ENCODE measurements at regions not wholly inside any gene's neighbourhood (a gene's known extent, or its start where the extent isn't known, plus 50 kb on each side); places are given as distances from the start of the nearest gene placed in this dataset.

DNA sequence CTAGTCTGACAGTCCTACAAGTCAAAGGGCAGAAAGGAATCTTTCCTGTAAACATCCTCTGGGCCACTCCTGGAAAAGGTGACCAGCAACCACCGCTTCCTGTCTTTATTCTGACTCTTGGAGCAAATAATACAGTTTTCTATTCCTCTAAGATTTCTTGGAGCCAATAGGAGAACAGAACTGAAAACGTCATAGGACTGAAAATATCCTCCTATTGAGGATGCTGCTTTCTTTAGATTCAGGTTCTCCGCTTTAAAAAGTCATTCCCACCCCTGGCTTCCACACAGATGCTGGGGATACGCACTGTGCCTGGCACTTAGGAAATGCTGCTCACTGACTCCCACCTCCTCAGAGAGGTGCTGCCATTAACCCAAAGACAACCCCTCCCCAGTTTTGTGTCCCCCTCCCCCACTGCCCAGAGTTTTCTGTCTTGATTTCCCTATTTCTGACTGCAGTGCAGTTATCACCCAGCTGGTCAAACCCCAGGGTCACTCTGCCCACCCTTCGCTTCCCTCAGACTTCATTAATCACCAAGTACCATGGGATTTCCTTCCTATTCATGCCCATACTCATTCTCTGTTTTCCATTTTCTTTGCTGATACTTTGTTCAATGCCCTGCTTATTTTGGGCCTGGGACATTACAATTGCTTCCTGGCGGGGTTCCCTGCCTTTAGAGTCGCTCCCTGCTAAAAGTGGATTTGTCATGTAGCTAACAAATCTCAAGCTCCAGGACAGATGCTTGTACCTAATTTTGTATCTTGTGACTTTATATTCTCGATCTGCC is 82.1 kb upstream of the ARHGAP29 start:
- Mint-ChIP-seq H3K36me3 (no peaks in the 10 kb centered on the region), H3K27me3 (peaks cover 7% of the 10 kb centered on the region), H3K4me3 (no peak overlapping the region), H3K27ac (no peak overlapping the region), H3K4me1 (no peaks in the 10 kb centered on the region), H3K9me3 (no peaks in the 10 kb centered on the region)
- CTCF ChIA-PET, result no interaction called here
- DNase-seq, result no peak

DNA sequence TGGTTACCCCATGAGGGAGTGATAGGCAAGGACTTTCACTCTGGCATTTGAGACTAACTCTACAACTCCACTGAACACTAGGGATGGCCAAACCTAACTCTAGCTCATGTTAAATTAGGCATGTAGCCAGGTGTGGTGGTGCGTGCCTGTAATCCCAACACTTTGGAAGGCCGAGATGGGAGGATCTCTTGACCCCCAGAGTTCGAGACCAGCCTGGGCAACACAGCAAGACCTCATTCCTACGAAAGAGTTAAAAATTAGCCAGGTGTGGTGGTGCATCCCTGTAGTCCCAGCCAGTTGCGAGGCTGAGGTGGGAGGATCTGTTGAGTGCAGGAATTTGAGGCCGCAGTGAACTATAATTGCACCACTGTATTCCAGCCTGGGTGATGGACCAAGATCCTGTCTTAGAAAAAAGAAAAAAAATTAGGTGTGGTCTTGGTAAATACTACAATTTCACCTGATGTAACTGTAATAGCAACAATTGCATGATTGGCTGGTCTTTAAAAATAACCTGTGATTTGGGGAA is 81.2 kb upstream of the ARHGAP29 start:
- Mint-ChIP-seq H3K27me3 (peaks cover 7% of the 10 kb centered on the region), H3K36me3 (no peaks in the 10 kb centered on the region), H3K27ac (no peak overlapping the region), H3K4me3 (no peak overlapping the region), H3K4me1 (no peaks in the 10 kb centered on the region), H3K9me3 (no peaks in the 10 kb centered on the region)
- CTCF ChIA-PET, result no interaction called here
- DNase-seq, result no peak

DNA sequence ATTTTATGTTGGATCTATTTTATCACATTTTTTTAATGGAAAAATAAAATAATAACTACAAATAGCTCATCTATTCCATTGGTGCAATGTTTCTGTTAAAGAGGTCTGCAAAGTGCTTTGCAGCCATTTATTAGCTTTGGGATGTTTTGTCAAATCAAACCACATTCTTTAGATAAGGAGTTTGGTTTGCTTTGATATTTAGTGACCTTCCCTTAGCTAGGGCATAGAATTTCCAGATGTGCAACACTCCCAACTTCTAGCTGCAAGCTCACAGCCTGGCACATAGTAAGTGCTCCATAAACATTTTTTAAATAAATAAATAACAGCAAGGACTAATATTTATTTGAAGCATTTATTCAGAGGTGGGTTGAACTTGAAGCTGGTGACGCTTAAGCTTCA is 80.4 kb upstream of the ARHGAP29 start:
- Mint-ChIP-seq H3K9me3 (no peaks in the 10 kb centered on the region), H3K36me3 (no peaks in the 10 kb centered on the region), H3K4me3 (no peak overlapping the region), H3K27ac (no peak overlapping the region), H3K27me3 (peaks cover 4% of the 10 kb centered on the region), H3K4me1 (no peaks in the 10 kb centered on the region)
- CTCF ChIA-PET, result no interaction called here
- DNase-seq, result no peak

DNA sequence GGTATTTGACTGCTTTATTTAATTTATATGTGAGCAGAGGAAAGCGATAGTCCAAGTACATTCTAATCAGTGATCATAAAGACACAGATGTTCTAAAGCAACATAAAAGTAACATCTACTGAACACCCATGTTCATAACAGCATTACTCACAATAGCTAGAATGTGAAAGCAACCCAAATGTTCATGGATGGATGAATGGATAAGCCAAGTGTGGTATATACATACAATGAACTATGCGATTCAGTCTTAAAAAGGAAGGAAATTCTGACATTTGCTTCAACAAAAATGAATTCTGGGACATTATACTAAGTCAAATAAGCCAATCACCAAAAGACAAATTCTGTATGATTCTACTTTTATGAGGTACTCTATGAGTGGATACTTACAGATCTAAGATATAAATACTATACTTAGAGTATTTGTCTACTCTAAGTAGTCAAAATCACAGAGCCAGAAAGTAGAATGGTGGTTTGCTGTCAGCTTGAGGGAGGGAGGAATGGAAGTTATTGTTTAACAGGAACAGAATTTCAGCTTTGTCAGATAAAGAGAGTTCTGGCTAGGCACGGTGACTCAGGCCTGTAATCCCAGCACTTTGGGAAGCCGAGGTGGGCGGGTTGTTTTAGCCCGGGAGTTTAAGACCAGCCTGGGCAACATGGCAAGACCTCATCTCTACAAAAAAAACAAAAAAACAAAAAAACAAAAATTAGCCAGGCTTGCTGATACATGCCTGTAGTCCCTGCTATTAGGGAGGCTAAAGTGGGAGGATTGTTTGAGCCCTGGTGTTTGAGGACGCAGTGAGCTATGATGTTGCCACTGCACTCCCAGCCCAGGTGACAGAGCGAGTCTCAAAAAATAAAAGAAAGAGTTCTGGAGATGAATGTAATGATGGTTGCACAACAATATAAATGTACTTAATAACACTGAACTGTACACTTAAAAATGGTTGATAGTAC is 79.7 kb upstream of the ARHGAP29 start:
- DNase-seq, result no peak
- H3K9me3 Mint-ChIP-seq, result no peaks in the 10 kb centered on the region
- H3K4me1 Mint-ChIP-seq, result no peaks in the 10 kb centered on the region

DNA sequence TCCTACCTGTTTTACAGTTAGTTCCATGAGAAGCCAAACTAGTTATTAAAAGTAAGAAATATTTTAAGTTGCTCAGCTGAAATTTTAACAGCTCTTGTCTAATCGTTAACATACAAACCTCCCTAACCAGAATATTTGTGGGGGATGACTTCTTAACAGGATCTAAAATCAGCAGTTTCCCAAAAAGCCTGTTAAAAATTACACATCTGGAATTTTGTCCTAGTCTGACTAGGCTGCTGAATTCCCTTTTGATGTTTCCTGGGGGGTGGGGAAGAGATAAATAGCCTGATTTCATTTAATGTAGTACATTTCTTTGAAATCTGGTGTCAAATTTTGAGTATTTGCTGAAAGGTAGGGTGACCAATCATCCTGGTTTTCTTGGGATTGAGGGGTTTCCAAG is 78.8 kb upstream of the ARHGAP29 start:
- H3K9me3 Mint-ChIP-seq, result no peaks in the 10 kb centered on the region
- H3K4me1 Mint-ChIP-seq, result no peaks in the 10 kb centered on the region
- H3K27ac Mint-ChIP-seq, result no peak overlapping the region
- H3K36me3 Mint-ChIP-seq, result no peaks in the 10 kb centered on the region
- CTCF ChIA-PET, result no interaction called here
- no peaks in the 10 kb centered on the region for H3K27me3 Mint-ChIP-seq
- DNase-seq, result no peak
- H3K4me3 Mint-ChIP-seq, result no peak overlapping the region

More for the DNA sequence above, 79.7 kb upstream of the ARHGAP29 start:
- H3K4me3 Mint-ChIP-seq, result no peak overlapping the region
- no peak overlapping the region for H3K27ac Mint-ChIP-seq
- CTCF ChIA-PET, result no interaction called here
- H3K36me3 Mint-ChIP-seq, result no peaks in the 10 kb centered on the region
- no peaks in the 10 kb centered on the region for H3K27me3 Mint-ChIP-seq

DNA sequence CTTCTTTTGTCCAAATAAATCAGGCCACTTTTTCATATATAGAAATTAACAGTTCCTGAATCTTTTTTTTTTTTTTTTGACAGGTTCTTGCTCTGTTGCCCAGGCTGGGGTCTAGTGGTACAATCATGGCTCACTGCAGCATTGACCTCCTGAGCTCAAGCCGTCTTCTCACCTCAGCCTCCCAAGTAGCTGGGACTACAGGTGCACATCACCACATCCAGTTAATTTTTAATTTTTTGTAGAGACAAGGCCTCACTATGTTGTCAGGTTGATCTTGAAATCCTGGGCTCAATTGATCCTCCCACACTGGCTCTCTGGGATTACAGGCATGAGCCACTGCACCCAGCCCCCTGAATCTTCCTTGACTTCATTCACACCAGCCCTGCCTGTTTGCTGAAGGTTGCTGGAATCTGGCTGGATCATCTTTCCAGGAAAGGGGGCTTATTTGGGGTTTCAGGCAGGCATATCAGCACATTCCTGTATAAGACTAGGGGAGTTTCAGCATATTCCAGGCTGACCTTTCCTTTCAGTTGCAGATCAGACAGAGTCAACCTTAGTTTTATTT is 78.2 kb upstream of the ARHGAP29 start:
- DNase-seq, result no peak
- Mint-ChIP-seq H3K4me1 (no peaks in the 10 kb centered on the region), H3K27ac (no peak overlapping the region), H3K4me3 (no peak overlapping the region), H3K36me3 (no peaks in the 10 kb centered on the region), H3K9me3 (no peaks in the 10 kb centered on the region), H3K27me3 (no peaks in the 10 kb centered on the region)
- CTCF ChIA-PET, result no interaction called here

DNA sequence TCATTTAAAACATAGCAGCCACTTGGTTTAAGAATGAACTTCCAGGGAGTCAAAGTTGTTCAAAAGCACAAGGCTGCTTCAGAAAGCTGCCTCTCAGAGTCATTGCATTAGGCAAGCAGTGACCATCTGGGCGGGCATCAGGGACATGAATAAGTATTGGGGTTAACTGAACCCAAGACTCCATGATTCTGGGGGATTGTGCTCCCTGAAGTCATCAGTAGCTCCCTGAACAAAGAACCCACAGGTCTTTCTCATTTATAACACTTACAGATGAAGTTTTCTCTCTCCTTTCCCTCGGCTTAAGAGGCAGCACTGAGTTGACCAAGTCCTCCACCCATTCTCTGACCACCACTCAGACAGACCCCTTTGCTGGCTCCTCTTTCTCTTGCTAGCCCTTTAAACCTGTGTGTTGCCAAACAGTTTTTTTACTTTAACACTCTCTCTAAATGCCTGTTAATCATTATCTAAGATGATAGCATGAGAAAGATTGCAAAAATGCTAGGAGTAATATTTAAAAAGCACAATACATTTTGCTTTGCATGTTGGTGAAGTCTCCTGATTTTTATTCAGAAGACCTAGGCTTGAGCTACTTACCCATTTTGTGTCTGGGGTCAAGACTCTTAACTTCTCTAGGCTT is 77.0 kb upstream of the ARHGAP29 start:
- DNase-seq, result no peak
- Mint-ChIP-seq H3K9me3 (no peaks in the 10 kb centered on the region), H3K27me3 (no peaks in the 10 kb centered on the region)

DNA sequence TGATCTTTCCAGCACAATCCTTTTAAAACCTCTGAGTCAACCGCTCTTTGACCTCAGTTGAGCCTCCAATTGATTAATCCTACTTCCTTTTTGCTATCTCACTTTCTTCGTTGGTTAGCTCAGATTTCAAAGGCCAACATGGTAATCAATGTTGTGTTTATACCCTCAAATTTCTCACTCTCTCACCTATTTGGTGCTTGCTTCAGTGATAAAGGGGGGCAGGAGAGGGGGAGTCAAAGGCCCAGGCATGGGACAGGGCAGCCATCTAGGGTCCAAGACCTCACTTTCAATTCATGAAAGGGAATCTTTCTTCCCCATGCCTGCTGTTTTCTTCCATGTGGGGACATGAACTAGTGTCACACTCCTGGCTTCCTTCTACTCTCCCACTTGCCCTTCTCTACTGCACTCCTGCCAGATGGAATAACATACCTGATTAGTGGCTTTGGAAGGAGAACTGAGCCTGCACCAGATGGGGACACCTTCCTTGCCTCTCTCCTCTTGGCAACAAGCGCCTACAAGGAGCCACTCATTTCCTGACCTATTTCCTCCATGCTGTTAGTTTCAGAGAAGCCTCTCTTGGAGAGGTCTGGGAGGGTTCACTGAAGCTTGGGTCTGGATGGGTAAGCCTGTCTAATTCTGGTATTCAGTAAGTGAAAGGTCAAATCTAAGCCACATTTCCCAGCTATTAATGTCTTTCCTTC is 73.3 kb upstream of the ARHGAP29 start:
- no peaks in the 10 kb centered on the region for H3K36me3 Mint-ChIP-seq
- no peaks in the 10 kb centered on the region for H3K9me3 Mint-ChIP-seq
- no peak for DNase-seq
- CTCF ChIA-PET, result no interaction called here
- H3K4me3 Mint-ChIP-seq, result no peak overlapping the region
- no peak overlapping the region for H3K27ac Mint-ChIP-seq
- H3K4me1 Mint-ChIP-seq, result no peaks in the 10 kb centered on the region
- no peaks in the 10 kb centered on the region for H3K27me3 Mint-ChIP-seq

More for the DNA sequence above, 77.0 kb upstream of the ARHGAP29 start:
- CTCF ChIA-PET, result interaction anchor here (1.0 kb wide), 1 partner anchor 21 kb away, joined by 5 read pairs; no protein-coding TSS in a partner anchor
- Mint-ChIP-seq H3K4me3 (no peak overlapping the region), H3K4me1 (no peaks in the 10 kb centered on the region), H3K27ac (no peak overlapping the region), H3K36me3 (no peaks in the 10 kb centered on the region)

DNA sequence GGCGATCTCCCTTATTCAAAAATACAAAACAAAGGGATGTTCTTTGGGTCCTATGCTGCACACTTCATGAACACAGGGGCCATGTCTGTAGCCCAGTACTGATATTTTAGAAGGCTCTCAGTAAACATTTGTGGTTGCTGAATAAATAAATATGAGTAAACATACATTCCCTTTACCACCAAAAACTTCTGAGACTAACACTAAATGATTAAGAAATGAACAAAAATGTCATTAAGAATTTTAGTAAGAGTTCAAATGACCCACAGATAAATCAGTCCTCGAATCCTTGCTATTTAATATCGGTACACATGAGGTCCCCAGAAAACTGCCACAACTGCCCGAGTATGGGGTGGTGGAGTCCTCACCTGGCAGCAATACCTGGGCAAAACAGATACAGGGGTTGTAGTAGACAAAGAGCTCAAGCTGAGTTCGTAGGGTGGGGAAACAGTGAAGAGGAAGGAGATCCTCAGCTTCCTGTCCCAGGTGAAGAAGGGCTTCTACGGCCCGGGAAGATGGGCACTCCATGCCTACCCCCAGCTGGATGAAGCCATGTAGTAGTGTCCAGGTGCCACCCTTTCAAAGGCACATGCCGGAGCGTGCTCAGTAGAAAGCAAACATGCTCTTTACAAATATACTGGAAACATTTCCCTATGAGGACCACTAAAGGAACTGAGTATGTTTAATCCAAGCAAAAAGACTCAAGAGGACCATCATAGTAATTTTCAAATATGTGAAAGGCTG is 72.6 kb upstream of the ARHGAP29 start:
- no peak for DNase-seq
- H3K4me1 Mint-ChIP-seq, result no peaks in the 10 kb centered on the region
- H3K27ac Mint-ChIP-seq, result no peak overlapping the region
- H3K9me3 Mint-ChIP-seq, result no peaks in the 10 kb centered on the region
- H3K36me3 Mint-ChIP-seq, result no peaks in the 10 kb centered on the region
- no peaks in the 10 kb centered on the region for H3K27me3 Mint-ChIP-seq
- no peak overlapping the region for H3K4me3 Mint-ChIP-seq
- CTCF ChIA-PET, result interaction anchor here (0.6 kb wide), 1 partner anchor 26 kb away, joined by 3 read pairs; no protein-coding TSS in a partner anchor

DNA sequence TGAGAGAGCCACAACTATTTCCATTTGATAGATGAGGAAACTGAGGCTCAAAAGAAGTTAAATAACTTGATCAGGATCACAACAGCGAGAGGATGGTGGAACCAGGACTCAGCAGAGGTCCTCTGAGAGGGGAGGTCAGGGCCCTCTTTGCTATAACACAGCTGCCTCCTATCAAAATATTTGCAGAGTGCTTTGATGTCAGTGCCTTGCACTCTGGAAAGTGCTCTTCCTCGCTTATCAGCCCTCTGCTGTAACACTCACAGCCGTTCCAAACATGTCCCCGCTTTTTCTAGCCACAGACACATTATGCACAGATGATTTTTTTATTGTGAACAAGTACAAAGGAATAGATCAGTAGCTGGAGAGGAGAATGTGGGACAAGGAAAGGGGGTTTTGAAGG is 71.8 kb upstream of the ARHGAP29 start:
- Mint-ChIP-seq H3K27ac (no peak overlapping the region), H3K27me3 (peaks cover 1% of the 10 kb centered on the region), H3K9me3 (no peaks in the 10 kb centered on the region), H3K4me3 (no peak overlapping the region), H3K36me3 (no peaks in the 10 kb centered on the region), H3K4me1 (no peaks in the 10 kb centered on the region)
- CTCF ChIA-PET, result interaction anchor here (0.6 kb wide), 1 partner anchor 25 kb away, joined by 3 read pairs; no protein-coding TSS in a partner anchor
- no peak for DNase-seq

DNA sequence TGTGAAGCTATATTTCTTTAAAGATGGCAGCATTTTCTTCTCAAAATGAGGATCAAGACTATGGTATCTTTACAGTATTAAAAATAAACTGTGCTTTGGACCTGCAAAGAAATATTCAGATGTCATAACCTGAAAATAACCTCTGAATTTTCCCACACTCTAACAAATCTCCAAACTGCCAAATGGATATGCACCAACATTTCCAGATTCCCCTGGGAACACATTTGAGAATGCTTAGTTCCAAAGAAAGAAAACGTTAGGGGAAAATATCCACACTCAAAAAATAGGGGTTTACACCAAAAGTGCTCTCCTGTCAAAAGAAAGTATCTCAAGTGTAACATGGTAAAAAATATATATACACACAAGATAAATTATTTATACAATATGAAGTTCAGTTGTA is 69.1 kb upstream of the ARHGAP29 start:
- CTCF ChIA-PET, result no interaction called here
- no peaks in the 10 kb centered on the region for H3K36me3 Mint-ChIP-seq
- DNase-seq, result no peak
- H3K9me3 Mint-ChIP-seq, result no peaks in the 10 kb centered on the region
- H3K4me3 Mint-ChIP-seq, result no peak overlapping the region
- no peaks in the 10 kb centered on the region for H3K4me1 Mint-ChIP-seq
- no peak overlapping the region for H3K27ac Mint-ChIP-seq
- H3K27me3 Mint-ChIP-seq, result peaks cover 5% of the 10 kb centered on the region

DNA sequence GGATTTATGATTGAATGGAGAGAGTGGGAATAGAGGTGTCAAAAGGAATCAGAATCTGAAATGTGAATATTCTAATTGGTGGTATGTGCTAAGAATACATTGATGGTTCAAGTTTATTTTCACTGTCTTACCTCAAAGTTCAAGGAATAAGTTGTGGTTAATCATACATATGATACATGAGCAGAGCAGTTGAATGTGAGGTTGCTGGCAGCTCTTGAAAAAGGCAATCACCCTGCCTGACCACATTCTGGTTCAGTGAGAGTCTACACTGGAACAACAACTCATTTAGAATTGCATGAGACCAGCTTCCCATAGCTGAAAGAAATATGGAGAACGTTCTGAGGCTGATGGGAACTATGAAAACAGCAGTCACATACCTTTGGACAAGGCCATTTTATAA is 68.3 kb upstream of the ARHGAP29 start:
- CTCF ChIA-PET, result no interaction called here
- no peaks in the 10 kb centered on the region for H3K36me3 Mint-ChIP-seq
- no peak overlapping the region for H3K4me3 Mint-ChIP-seq
- peaks cover 5% of the 10 kb centered on the region for H3K27me3 Mint-ChIP-seq
- H3K27ac Mint-ChIP-seq, result no peak overlapping the region
- H3K9me3 Mint-ChIP-seq, result no peaks in the 10 kb centered on the region
- no peak for DNase-seq
- H3K4me1 Mint-ChIP-seq, result no peaks in the 10 kb centered on the region

DNA sequence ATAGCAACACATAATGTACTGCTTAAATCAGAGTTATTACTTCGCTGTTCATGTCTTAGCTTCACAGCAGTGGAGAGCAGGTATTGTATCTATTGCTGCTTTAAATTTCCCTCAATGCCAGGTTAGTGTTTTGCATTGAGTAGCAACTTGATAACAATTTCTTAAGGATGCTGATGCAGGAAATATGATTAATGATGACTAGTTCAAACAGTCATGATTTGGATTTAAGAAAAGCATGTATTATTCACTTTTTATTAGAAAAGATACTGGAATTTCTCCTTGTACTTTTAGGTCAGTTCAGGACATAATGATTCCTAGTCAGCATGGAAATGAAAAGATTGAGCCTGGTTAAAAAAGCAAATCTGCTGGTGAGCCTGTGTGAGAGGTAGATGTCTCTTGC is 67.2 kb upstream of the ARHGAP29 start:
- Mint-ChIP-seq H3K36me3 (no peaks in the 10 kb centered on the region), H3K4me1 (no peaks in the 10 kb centered on the region), H3K4me3 (no peak overlapping the region), H3K27me3 (peaks cover 5% of the 10 kb centered on the region), H3K9me3 (no peaks in the 10 kb centered on the region), H3K27ac (no peak overlapping the region)
- no peak for DNase-seq
- CTCF ChIA-PET, result no interaction called here

Measured in activated naive CD4-positive, alpha-beta T cell treated with anti-CD3 and anti-CD28 coated beads, Interleukin-2, amount 10 ng/mL, durations not matched to agents 7 days and 5 days (primary cell).